COLO829 (cell line): ENCODE measurements at regions not wholly inside any gene's neighbourhood (a gene's known extent, or its start where the extent isn't known, plus 50 kb on each side); places are given as distances from the start of the nearest gene placed in this dataset.
"Not testable (repeated sequence)": the region's sequence is repeated elsewhere in the genome, so short reads cannot be mapped to it uniquely, and the experiment has no call there.

ENCODE experiments used
- DNase-seq: peaks from one replicate; pipeline ENCODE4 v3.0.0; 2012; ENCODE audit warnings: low spot score

GRCh38 chr10:21292763-21293517 lies 232.5 kb downstream of the SKIDA1 start:
- peak; percentile 89 for DNase-seq

- no peak for DNase-seq
Measured at GRCh38 chr10:21290499-21291160, 234.9 kb downstream of the SKIDA1 start.

GRCh38 chr10:21289961-21290360 lies 235.5 kb downstream of the SKIDA1 start:
- no peak for DNase-seq

GRCh38 chr10:21289271-21289670 lies 236.2 kb downstream of the SKIDA1 start:
- no peak for DNase-seq

GRCh38 chr10:21285742-21286331 lies 239.6 kb downstream of the SKIDA1 start:
- DNase-seq: no peak

GRCh38 chr10:21285207-21285606 lies 240.3 kb downstream of the SKIDA1 start:
- no peak for DNase-seq

- DNase-seq: no peak
Measured at GRCh38 chr10:21284301-21284700, 241.2 kb downstream of the SKIDA1 start.

GRCh38 chr10:21283053-21283452 lies 242.4 kb downstream of the SKIDA1 start:
- not testable (repeated sequence) for DNase-seq

- DNase-seq: no peak
Measured at GRCh38 chr10:21281765-21282484, 243.6 kb downstream of the SKIDA1 start.

GRCh38 chr10:21280971-21281572 lies 244.4 kb downstream of the SKIDA1 start:
- no peak for DNase-seq

GRCh38 chr10:21280037-21280436 lies 245.4 kb downstream of the SKIDA1 start:
- DNase-seq: no peak

GRCh38 chr10:21279217-21279575 lies 246.3 kb downstream of the SKIDA1 start:
- no peak for DNase-seq

- DNase-seq: peak; percentile 72
Measured at GRCh38 chr10:21278491-21279216, 246.8 kb downstream of the SKIDA1 start.

- DNase-seq: no peak
Measured at GRCh38 chr10:21273400-21273968, 252.0 kb downstream of the SKIDA1 start.

GRCh38 chr10:21272643-21273399 lies 252.7 kb downstream of the SKIDA1 start:
- no peak for DNase-seq

GRCh38 chr10:21270976-21271375 lies 254.5 kb downstream of the SKIDA1 start:
- no peak for DNase-seq

- DNase-seq: no peak
Measured at GRCh38 chr10:21269289-21269688, 256.2 kb downstream of the SKIDA1 start.

- DNase-seq: no peak
Measured at GRCh38 chr10:21265622-21266021, 259.9 kb downstream of the SKIDA1 start.

- no peak for DNase-seq
Measured at GRCh38 chr10:21264271-21264670, 261.2 kb downstream of the SKIDA1 start.

GRCh38 chr10:21263839-21264238 lies 261.6 kb downstream of the SKIDA1 start:
- DNase-seq: no peak
